SK-N-SH (cell line): ENCODE measurements at regions not wholly inside any gene's neighbourhood (a gene's known extent, or its start where the extent isn't known, plus 50 kb on each side); places are given as distances from the start of the nearest gene placed in this dataset.
"Not testable (repeated sequence)": the region's sequence is repeated elsewhere in the genome, so short reads cannot be mapped to it uniquely, and the experiment has no call there.

ENCODE experiments used
- CTCF ChIA-PET: fragments of 300-600, 350-600 bp; formaldehyde crosslinking; extraction: SDS; loops from one replicate; lab custom pipeline; 2021; lab: Yijun Ruan, JAX
- POLR2A ChIA-PET: fragments of 350-600 bp; sonication (Branson Sonifier 250); formaldehyde crosslinking; extraction: SDS; loops from one replicate; lab custom pipeline; 2020; ENCODE audit warnings: antibody characterized with exemption, inconsistent platforms; lab: Yijun Ruan, JAX
- DNase-seq: peaks from one replicate; pipeline ENCODE4 v3.0.0; 2012
- H2AFZ ChIP-seq: fragments of 200-600 bp; sonication (generic); 2 replicates; pipeline ENCODE4 v1.8.1; 2016; ENCODE audit warnings: antibody characterized with exemption, mild to moderate bottlenecking, low read depth
- H3F3A ChIP-seq: fragments of 200-600 bp; sonication (generic); replicated peaks from 2 replicates; pipeline ENCODE3; 2016; ENCODE audit warnings: antibody characterized with exemption, mild to moderate bottlenecking; ENCODE audit not compliant: insufficient read depth
- H3K27ac ChIP-seq, 2 experiments: fragments of 200-500 bp in 1 of 2; fragments of 200-600 bp in 1 of 2; sonication (Bioruptor generic) in 1 of 2; sonication (generic), shearing (Covaris generic) in 1 of 2; 2 replicates each; pipeline versions ENCODE4 v1.5.1 to v1.6.1; 2014 to 2016; ENCODE audit warnings: low read depth in 2 of 2, inconsistent platforms in 1 of 2, low read length in 1 of 2, mild to moderate bottlenecking in 1 of 2, mixed read lengths in 1 of 2
- H3K27me3 ChIP-seq: fragments of 200-600 bp; sonication (generic), shearing (Covaris generic); 2 replicates; pipeline ENCODE4 v1.6.1; 2016; ENCODE audit warnings: mixed run types; ENCODE audit not compliant: insufficient read depth
- H3K36me3 ChIP-seq, 2 experiments: fragments of 200-500 bp in 1 of 2; fragments of 200-600 bp in 1 of 2; sonication (Bioruptor generic) in 1 of 2; sonication (generic) in 1 of 2; replicated peaks in 1 of 2; 2 replicates each; pipeline versions ENCODE3 to v1.5.1; 2014 to 2016; ENCODE audit warnings: low read length in 1 of 2, mild to moderate bottlenecking in 1 of 2; ENCODE audit not compliant: insufficient read depth in 2 of 2, control insufficient read depth in 1 of 2
- H3K4me1 ChIP-seq, 2 experiments: fragments of 200-500 bp in 1 of 2; fragments of 200-600 bp in 1 of 2; sonication (Bioruptor generic) in 1 of 2; sonication (generic), shearing (Covaris generic) in 1 of 2; 2 replicates each; pipeline versions ENCODE4 v1.5.1 to v1.6.1; 2014 to 2016; ENCODE audit warnings: low read depth in 1 of 2, low read length in 1 of 2, mixed run types in 1 of 2; ENCODE audit not compliant: insufficient read depth in 2 of 2, control insufficient read depth in 1 of 2
- H3K4me2 ChIP-seq: fragments of 200-600 bp; sonication (generic), shearing (Covaris generic); 2 replicates; pipeline ENCODE4 v1.6.1; 2017; ENCODE audit warnings: mixed run types
- H3K4me3 ChIP-seq, 2 experiments: fragments of 200-500 bp in 1 of 2; fragments of 200-600 bp in 1 of 2; sonication (Bioruptor generic) in 1 of 2; sonication (generic), shearing (Covaris generic) in 1 of 2; 2 replicates each; pipeline versions ENCODE4 v1.5.1 to v1.8.1; 2014 to 2016; ENCODE audit warnings: low read depth in 2 of 2, inconsistent platforms in 1 of 2, low read length in 1 of 2, mild to moderate bottlenecking in 1 of 2, mixed read lengths in 1 of 2, moderate library complexity in 1 of 2
- H3K79me2 ChIP-seq: fragments of 200-600 bp; sonication (generic); 2 replicates; pipeline ENCODE4 v1.8.1; 2017; ENCODE audit warnings: mild to moderate bottlenecking; ENCODE audit not compliant: insufficient read depth
- H3K9ac ChIP-seq: fragments of 200-600 bp; sonication (generic); 2 replicates; pipeline ENCODE4 v1.6.1; 2017; ENCODE audit warnings: mixed run types
- H3K9me2 ChIP-seq: fragments of 200-600 bp; sonication (generic); 2 replicates; pipeline ENCODE4 v1.6.1; 2017; ENCODE audit warnings: mixed run types
- H3K9me3 ChIP-seq: fragments of 200-600 bp; sonication (generic); 2 replicates; pipeline ENCODE4 v1.6.1; 2017; ENCODE audit warnings: mixed run types, mild to moderate bottlenecking, moderate library complexity
- H4K20me1 ChIP-seq: fragments of 200-600 bp; sonication (generic); 2 replicates; pipeline ENCODE4 v1.6.1; 2017; ENCODE audit warnings: mild to moderate bottlenecking, mixed run types; ENCODE audit not compliant: insufficient read depth
- RAD21 ChIP-seq: IDR thresholded peaks from 2 replicates; pipeline ENCODE4 v1.6.1; 2012; ENCODE audit warnings: mild to moderate bottlenecking, low read length
- SMC3 ChIP-seq: IDR thresholded peaks from 2 replicates; pipeline ENCODE4 v1.6.1; 2012; ENCODE audit warnings: low read depth, low read length, improper control_type of control experiment
- WGBS: methylation state at CpG from one replicate; pipeline ENCODE4 v1.1.6; 2017; ENCODE audit warnings: low lambda C conversion rate; 5-methylcytosine and 5-hydroxymethylcytosine counted together
- TF ChIP-seq, protein P1 (sequence below): fragments of 200-600 bp; sonication (generic); IDR thresholded peaks from 2 replicates; pipeline ENCODE4 v1.6.1; 2017; ENCODE audit warnings: antibody characterized with exemption, mild to moderate bottlenecking, moderate library complexity

DNA sequence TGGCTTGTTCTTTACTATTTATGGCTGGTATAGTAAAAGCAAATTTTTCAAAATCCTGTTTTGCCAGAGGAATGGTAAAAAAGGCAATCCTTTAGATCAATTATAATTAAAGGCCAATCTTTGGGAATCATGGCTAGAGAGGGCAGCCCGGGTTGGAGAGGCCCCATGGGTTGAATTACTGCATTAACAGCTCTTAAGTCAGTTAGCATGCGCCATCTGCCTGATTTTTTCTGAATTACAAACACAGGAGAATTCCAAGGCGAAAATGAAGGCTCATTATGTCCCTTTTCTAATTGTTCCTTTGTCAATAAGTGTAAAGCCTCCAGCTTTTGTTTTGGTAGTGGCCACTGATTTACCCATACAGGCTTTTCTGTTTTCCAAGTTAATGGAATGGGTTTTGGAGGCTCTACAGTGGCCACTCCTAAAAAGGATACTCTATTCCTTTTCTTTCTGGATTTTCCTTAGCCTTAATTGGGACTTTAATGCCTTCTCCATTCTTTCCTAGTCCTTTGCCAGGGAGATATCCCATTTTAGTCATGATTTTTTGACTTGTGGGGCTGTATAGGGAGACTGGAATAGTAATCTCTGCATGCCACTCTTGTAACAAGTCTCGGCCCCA lies 114.9 kb upstream of the LARP1 start:
- POLR2A ChIA-PET, H3K9me2 ChIP-seq, H3K9ac ChIP-seq, DNase-seq, H3K79me2 ChIP-seq, H3K4me3 ChIP-seq: not testable (repeated sequence)
- TF ChIP-seq RAD21 = peak; percentile 66
- TF ChIP-seq, protein P1, sequence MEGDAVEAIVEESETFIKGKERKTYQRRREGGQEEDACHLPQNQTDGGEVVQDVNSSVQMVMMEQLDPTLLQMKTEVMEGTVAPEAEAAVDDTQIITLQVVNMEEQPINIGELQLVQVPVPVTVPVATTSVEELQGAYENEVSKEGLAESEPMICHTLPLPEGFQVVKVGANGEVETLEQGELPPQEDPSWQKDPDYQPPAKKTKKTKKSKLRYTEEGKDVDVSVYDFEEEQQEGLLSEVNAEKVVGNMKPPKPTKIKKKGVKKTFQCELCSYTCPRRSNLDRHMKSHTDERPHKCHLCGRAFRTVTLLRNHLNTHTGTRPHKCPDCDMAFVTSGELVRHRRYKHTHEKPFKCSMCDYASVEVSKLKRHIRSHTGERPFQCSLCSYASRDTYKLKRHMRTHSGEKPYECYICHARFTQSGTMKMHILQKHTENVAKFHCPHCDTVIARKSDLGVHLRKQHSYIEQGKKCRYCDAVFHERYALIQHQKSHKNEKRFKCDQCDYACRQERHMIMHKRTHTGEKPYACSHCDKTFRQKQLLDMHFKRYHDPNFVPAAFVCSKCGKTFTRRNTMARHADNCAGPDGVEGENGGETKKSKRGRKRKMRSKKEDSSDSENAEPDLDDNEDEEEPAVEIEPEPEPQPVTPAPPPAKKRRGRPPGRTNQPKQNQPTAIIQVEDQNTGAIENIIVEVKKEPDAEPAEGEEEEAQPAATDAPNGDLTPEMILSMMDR = peak; percentile 61
- TF ChIP-seq SMC3 = peak; percentile 42; the same call in 1 of the 2 replicates
- TF ChIP-seq, all 33 proteins: peak for 3; not testable (repeated sequence) for 30
- not testable (repeated sequence) for H3K27me3 ChIP-seq, H2AFZ ChIP-seq, H3K4me2 ChIP-seq, H3F3A ChIP-seq, H3K9me3 ChIP-seq, H3K4me1 ChIP-seq, H3K27ac ChIP-seq, H3K36me3 ChIP-seq, H4K20me1 ChIP-seq
- WGBS = 49% methylated on average over 4 of the region's 4 CpGs
- CTCF ChIA-PET = interaction anchor here (0.7 to 1.8 kb wide), 23 partner anchors 9 to 666 kb away, joined by 3 to 9 read pairs (median 3); partner anchors contain the start of gene GALNT10

DNA sequence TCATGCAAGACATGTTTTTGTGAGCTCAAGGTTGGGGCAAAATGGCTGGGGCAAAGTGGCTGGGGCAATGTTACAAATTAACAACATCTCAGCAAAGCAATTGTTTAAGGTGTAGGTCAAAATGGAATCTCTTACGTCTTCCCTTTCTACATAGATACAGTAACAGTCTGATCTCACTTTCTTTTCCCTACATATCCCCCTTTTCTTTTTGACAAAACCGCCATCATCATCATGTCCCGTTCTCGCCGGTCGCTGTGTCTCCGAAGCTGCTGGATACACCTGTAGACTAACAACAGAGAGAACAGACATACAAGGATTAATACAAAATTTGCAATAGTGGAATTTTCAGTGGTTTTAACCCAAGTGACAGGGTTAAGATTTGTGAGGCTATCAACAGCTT lies 118.4 kb upstream of the LARP1 start:
- H3K4me2 ChIP-seq, H4K20me1 ChIP-seq, H3K9me3 ChIP-seq, H3K27me3 ChIP-seq, H3K9me2 ChIP-seq, H3K4me1 ChIP-seq, H3K79me2 ChIP-seq, H2AFZ ChIP-seq, H3K4me3 ChIP-seq, POLR2A ChIA-PET, H3K27ac ChIP-seq, DNase-seq, H3K36me3 ChIP-seq, H3F3A ChIP-seq, H3K9ac ChIP-seq: not testable (repeated sequence)
- 89% methylated on average over 7 of the region's 7 CpGs for WGBS
- CTCF ChIA-PET = interaction anchor here (0.6 to 1.7 kb wide), 2 partner anchors 169 to 992 kb away, joined by 3 to 5 read pairs; no protein-coding TSS in a partner anchor

DNA sequence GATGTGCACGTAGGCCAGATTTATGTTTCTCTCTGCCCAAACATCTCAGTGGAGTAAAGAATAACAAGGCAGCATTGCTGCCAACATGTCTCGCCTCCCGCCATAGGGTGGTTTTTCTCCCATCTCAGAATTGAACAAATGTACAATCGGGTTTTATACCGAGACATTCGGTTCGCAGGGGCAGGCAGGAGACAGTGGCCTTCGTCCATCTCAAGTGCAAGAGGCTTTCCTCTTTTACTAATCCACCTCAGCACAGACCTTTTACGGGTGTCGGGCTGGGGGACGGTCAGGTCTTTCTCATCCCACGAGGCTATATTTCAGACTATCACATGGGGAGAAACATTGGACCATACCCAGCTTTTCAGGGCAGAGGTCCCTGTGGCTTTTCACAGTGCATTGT lies 118.9 kb upstream of the LARP1 start:
- H2AFZ ChIP-seq, H4K20me1 ChIP-seq, H3K27me3 ChIP-seq, POLR2A ChIA-PET, H3F3A ChIP-seq, H3K9me3 ChIP-seq, DNase-seq, H3K79me2 ChIP-seq, H3K9ac ChIP-seq, H3K4me1 ChIP-seq, H3K27ac ChIP-seq, H3K4me3 ChIP-seq, H3K36me3 ChIP-seq, H3K4me2 ChIP-seq, H3K9me2 ChIP-seq: not testable (repeated sequence)
- 80% methylated on average over 12 of the region's 12 CpGs for WGBS
- CTCF ChIA-PET = interaction anchor here (1.0 to 1.7 kb wide), 2 partner anchors 169 to 564 kb away, joined by 4 to 5 read pairs; no protein-coding TSS in a partner anchor

DNA sequence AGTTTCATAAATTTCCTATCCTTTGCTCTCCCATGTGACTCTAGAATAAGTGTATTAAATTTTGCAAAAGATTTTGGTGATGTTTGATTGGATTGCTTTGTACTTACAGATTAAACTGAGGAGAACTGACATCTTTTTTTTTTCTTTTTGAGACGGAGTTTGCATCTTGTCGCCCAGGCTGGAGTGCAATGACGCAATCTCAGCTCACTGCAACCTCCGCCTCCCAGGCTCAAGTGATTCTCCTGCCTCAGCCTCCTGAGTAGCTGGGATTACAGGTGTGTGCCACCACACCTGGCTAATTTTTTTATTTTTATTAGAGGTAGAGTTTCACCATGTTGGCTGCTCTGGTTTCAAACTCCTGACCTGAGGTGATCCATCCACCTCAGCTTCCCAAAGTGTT lies 121.4 kb upstream of the LARP1 start:
- POLR2A ChIA-PET = not testable (repeated sequence)

More for the DNA sequence above, 121.4 kb upstream of the LARP1 start:
- not testable (repeated sequence) for H3K9me3 ChIP-seq, H3K4me2 ChIP-seq, H3K9me2 ChIP-seq, H3K4me1 ChIP-seq, H2AFZ ChIP-seq, H3K9ac ChIP-seq, H3K79me2 ChIP-seq, H3K27me3 ChIP-seq, H3K27ac ChIP-seq, H3K4me3 ChIP-seq, H4K20me1 ChIP-seq, DNase-seq, H3F3A ChIP-seq, H3K36me3 ChIP-seq
- WGBS = 88% methylated on average over 4 of the region's 4 CpGs
- CTCF ChIA-PET = interaction anchor here (1.2 to 1.5 kb wide), 3 partner anchors 162 to 660 kb away, joined by 3 to 4 read pairs (median 3); no protein-coding TSS in a partner anchor
